ENCODE measurements at regions not wholly inside any gene's neighbourhood (a gene's known extent, or its start where the extent isn't known, plus 50 kb on each side); places are given as distances from the start of the nearest gene placed in this dataset.

- TF ChIP-seq, protein P1, sequence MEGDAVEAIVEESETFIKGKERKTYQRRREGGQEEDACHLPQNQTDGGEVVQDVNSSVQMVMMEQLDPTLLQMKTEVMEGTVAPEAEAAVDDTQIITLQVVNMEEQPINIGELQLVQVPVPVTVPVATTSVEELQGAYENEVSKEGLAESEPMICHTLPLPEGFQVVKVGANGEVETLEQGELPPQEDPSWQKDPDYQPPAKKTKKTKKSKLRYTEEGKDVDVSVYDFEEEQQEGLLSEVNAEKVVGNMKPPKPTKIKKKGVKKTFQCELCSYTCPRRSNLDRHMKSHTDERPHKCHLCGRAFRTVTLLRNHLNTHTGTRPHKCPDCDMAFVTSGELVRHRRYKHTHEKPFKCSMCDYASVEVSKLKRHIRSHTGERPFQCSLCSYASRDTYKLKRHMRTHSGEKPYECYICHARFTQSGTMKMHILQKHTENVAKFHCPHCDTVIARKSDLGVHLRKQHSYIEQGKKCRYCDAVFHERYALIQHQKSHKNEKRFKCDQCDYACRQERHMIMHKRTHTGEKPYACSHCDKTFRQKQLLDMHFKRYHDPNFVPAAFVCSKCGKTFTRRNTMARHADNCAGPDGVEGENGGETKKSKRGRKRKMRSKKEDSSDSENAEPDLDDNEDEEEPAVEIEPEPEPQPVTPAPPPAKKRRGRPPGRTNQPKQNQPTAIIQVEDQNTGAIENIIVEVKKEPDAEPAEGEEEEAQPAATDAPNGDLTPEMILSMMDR (IDR thresholded peaks at IDR 0.05; ENCODE audit: extremely low read depth in 1 of 2, insufficient read depth in 1 of 2, low read depth in 1 of 2, low read length in 2 of 2), result no peak
- TF ChIP-seq POLR2A (IDR thresholded peaks at IDR 0.05; ENCODE audit: low read depth, low read length) (no peak), EZH2 (IDR thresholded peaks at IDR 0.05; ENCODE audit: borderline replicate concordance, low read depth, low read length, severe bottlenecking) (no peak), MAX (IDR thresholded peaks at IDR 0.05; ENCODE audit: insufficient read depth, insufficient read length) (no peak), POLR2AphosphoS5 (IDR thresholded peaks at IDR 0.05; ENCODE audit: insufficient read depth, low read depth, low read length) (no peak), JUN (IDR thresholded peaks at IDR 0.05; ENCODE audit: borderline replicate concordance, insufficient read depth, insufficient read length, low read depth) (no peak), MYC (IDR thresholded peaks at IDR 0.05; ENCODE audit: low read depth, low read length) (no peak), FOS (IDR thresholded peaks at IDR 0.05; ENCODE audit: borderline replicate concordance, insufficient read depth, low read length) (no peak)
Observed at GRCh38 chr13:83019986-83020385, 862.3 kb downstream of the SLITRK1 start.

Measured in endothelial cell of umbilical vein (primary cell).